Esophagus muscularis mucosa (tissue), 4 donors: ENCODE measurements at regions not wholly inside any gene's neighbourhood (a gene's known extent, or its start where the extent isn't known, plus 50 kb on each side); places are given as distances from the start of the nearest gene placed in this dataset.

ENCODE experiments used
- DNase-seq: peaks from one replicate; pipeline ENCODE4 v3.0.0-alpha.2; 2017; ENCODE audit errors: extremely low spot score
- H3K27ac ChIP-seq, 4 donors: fragments of 200-600 bp; sonication (generic); replicated peaks in 1 of 4; 1 replicate in 3 of 4; 2 replicates in 1 of 4; pipeline ENCODE4 v1.5.1; 2016 to 2019; ENCODE audit warnings: mild to moderate bottlenecking in 1 of 4
- H3K27me3 ChIP-seq, 4 donors: fragments of 200-600 bp; sonication (generic); one replicate each; pipeline versions ENCODE4 v1.5.1 to v1.6.0; 2016 to 2019
- H3K36me3 ChIP-seq, 4 donors: fragments of 200-600 bp; sonication (generic); one replicate each; pipeline ENCODE4 v1.5.1; 2016 to 2019
- H3K4me1 ChIP-seq, 4 donors: fragments of 200-600 bp; sonication (generic); one replicate each; pipeline ENCODE4 v1.5.1; 2016 to 2019
- H3K4me3 ChIP-seq, 4 donors: fragments of 200-600 bp; sonication (generic); 1 replicate in 2 of 4; 2 replicates in 2 of 4; pipeline ENCODE4 v1.5.1; 2016 to 2019; ENCODE audit warnings: mild to moderate bottlenecking in 4 of 4, moderate library complexity in 1 of 4
- H3K9me3 ChIP-seq, 4 donors: fragments of 200-600 bp; sonication (generic); 1 replicate in 3 of 4; 2 replicates in 1 of 4; pipeline ENCODE4 v1.5.1; 2016 to 2019
- CTCF ChIP-seq, 3 experiments: fragments of 200-600 bp in 2 of 3; fragments of 450-650 bp in 1 of 3; sonication (generic) in 2 of 3; IDR thresholded peaks; one replicate each; pipeline ENCODE4 v1.5.1; 2017 to 2019; ENCODE audit warnings: antibody characterized with exemption in 3 of 3, mild to moderate bottlenecking in 2 of 3, moderate library complexity in 1 of 3
- EP300 ChIP-seq: sonication (generic); formaldehyde crosslinking; IDR thresholded peaks from one replicate; pipeline ENCODE4 v1.6.1; 2017; ENCODE audit warnings: antibody characterized with exemption
- POLR2A ChIP-seq: fragments of 450-650 bp; IDR thresholded peaks from one replicate; pipeline ENCODE4 v1.6.1; 2017; ENCODE audit warnings: antibody characterized with exemption, moderate library complexity, mild to moderate bottlenecking, low read depth
- POLR2AphosphoS5 ChIP-seq, 2 donors: sonication (generic); formaldehyde crosslinking; IDR thresholded peaks; one replicate each; pipeline ENCODE4 v1.6.1; 2017; ENCODE audit warnings: antibody characterized with exemption in 2 of 2
- WGBS: methylation state at CpG from one replicate; pipeline ENCODE4 v1.1.5; 2018; 5-methylcytosine and 5-hydroxymethylcytosine counted together
- intact Hi-C: fragments of 100-400 bp; cut with DNase I; formaldehyde crosslinking; loops from one replicate; pipeline ENCODE4 v1.15.1; 2023

DNA sequence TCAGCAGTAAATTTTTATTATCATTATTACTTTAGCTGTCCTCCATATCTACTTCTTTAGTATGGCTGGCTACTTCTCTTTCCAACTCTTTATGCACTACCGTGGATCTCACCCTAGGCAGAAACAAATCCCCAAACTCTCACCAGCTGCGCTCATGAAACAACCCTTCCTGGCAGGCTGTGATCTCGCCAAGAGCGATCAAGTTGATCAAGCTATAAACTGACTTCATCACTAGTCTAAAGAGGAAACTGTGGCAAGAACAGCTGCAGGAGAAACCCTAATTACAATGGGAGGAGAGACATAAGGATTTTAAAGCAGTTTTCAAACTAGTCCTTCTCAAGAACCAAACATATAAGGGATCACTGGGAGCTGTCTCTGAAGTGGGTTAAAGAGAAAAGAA, 160.5 kb upstream of the PRSS58 start:
- TF ChIP-seq POLR2A (no peak), CTCF (IDR thresholded peaks at IDR 0.05) (no peak), EP300 (no peak), POLR2AphosphoS5 (IDR thresholded peaks at IDR 0.05) (no peak)
- intact Hi-C loops: no loop called here
- Histone ChIP-seq H3K9me3 (no peaks in the 10 kb centered on the region), H3K27ac (no peak overlapping the region), H3K4me1 (no peaks in the 10 kb centered on the region), H3K27me3 (no peaks in the 10 kb centered on the region), H3K36me3 (no peaks in the 10 kb centered on the region), H3K4me3 (no peak overlapping the region)
- DNase-seq: no peak
- WGBS: 66% methylated on average over 4 of the region's 4 CpGs

DNA sequence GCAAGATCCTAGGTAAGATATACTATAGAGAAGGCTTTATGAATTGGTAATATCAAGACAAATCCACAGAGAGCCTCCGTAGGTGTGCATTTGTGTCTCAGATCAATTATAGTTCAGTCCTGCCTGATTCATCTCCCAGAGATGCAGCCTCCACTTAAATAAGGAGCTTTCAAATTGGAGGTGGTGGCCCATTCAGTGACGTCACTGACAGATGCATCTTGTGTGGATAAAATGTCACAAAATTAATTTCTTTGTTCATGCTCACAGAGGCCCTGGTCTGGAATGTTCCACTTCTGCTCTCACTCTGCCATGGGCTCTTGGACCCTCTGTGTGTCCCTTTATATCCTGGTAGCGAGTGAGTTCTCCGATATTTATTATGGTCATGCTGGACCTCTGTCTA, 157.1 kb upstream of the PRSS58 start:
- Histone ChIP-seq H3K27ac (no peak overlapping the region), H3K9me3 (no peaks in the 10 kb centered on the region), H3K27me3 (no peaks in the 10 kb centered on the region), H3K36me3 (no peaks in the 10 kb centered on the region), H3K4me3 (no peak overlapping the region), H3K4me1 (no peaks in the 10 kb centered on the region)
- DNase-seq: no peak
- no peak for TF ChIP-seq POLR2A
- no peak for TF ChIP-seq EP300
- TF ChIP-seq POLR2AphosphoS5 (IDR thresholded peaks at IDR 0.05): no peak
- TF ChIP-seq CTCF (IDR thresholded peaks at IDR 0.05): no peak
- 87% methylated on average over 4 of the region's 4 CpGs for WGBS
- intact Hi-C loops: no loop called here

DNA sequence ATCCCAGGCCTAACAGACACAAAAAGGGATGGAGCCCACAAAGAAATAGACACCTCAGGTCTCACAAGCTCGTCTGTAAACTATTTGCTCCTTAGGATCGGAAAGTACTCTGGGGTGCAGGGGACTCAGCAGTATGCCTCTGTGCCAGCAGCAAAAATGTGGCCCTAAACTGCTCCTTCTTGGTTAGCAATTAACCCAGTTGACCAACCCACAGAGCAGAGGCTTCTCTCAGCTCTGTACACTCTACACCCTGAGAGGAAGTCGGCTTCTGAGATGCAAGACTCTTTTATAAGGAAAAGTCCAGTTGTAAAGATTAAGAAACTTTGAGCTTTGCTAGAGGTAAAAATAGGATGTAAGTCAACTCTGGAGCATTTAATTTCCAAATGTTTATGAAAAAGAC, 156.3 kb upstream of the PRSS58 start:
- no peaks in the 10 kb centered on the region for H3K27me3 ChIP-seq
- no peak overlapping the region for H3K27ac ChIP-seq
- H3K36me3 ChIP-seq: no peaks in the 10 kb centered on the region
- 85% methylated on average over 3 of the region's 3 CpGs for WGBS
- TF ChIP-seq POLR2AphosphoS5 (IDR thresholded peaks at IDR 0.05) (no peak), POLR2A (no peak), EP300 (no peak)
- DNase-seq: no peak
- no peaks in the 10 kb centered on the region for H3K4me1 ChIP-seq
- H3K9me3 ChIP-seq: no peaks in the 10 kb centered on the region
- H3K4me3 ChIP-seq: no peak overlapping the region
- intact Hi-C loops: no loop called here

- Histone ChIP-seq H3K4me1 (no peaks in the 10 kb centered on the region), H3K27ac (no peak overlapping the region), H3K4me3 (no peak overlapping the region), H3K27me3 (no peaks in the 10 kb centered on the region), H3K9me3 (no peaks in the 10 kb centered on the region), H3K36me3 (no peaks in the 10 kb centered on the region)
- DNase-seq: no peak
- intact Hi-C loops: no loop called here
- TF ChIP-seq CTCF (IDR thresholded peaks at IDR 0.05) (no peak), POLR2AphosphoS5 (IDR thresholded peaks at IDR 0.05) (no peak), EP300 (no peak), POLR2A (no peak)
- WGBS: 93% methylated on average over 4 of the region's 4 CpGs
Measured at GRCh38 chr7:142413280-142414000, 155.6 kb upstream of the PRSS58 start.

GRCh38 chr7:142412551-142413193, 154.8 kb upstream of the PRSS58 start:
- no peaks in the 10 kb centered on the region for H3K36me3 ChIP-seq
- DNase-seq: no peak
- intact Hi-C loops: no loop called here
- H3K4me1 ChIP-seq: no peaks in the 10 kb centered on the region
- H3K27me3 ChIP-seq: no peaks in the 10 kb centered on the region
- H3K4me3 ChIP-seq: no peak overlapping the region
- no peak overlapping the region for H3K27ac ChIP-seq
- H3K9me3 ChIP-seq: no peaks in the 10 kb centered on the region
- TF ChIP-seq POLR2A (no peak), CTCF (IDR thresholded peaks at IDR 0.05) (peak in 2 of 3 experiments; percentile 9 to 14)
- WGBS: 90% methylated on average over 2 of the region's 2 CpGs
